OCI-LY7 (cell line): ENCODE measurements at regions not wholly inside any gene's neighbourhood (a gene's known extent, or its start where the extent isn't known, plus 50 kb on each side); places are given as distances from the start of the nearest gene placed in this dataset.

Source experiments
- EZH2phosphoT487 ChIP-seq: fragments of 200-600 bp; sonication (generic); IDR thresholded peaks from 2 replicates; pipeline ENCODE4 v1.6.1; 2018; ENCODE audit warnings: low read depth, borderline replicate concordance, mild to moderate bottlenecking, mixed run types, antibody characterized with exemption, low read length, moderate library complexity, mixed read lengths
- TF ChIP-seq, protein P1 (sequence below): fragments of 200-600 bp; sonication (generic); conservative IDR thresholded peaks from 2 replicates; pipeline ENCODE4 v1.5.1; 2014; ENCODE audit warnings: mild to moderate bottlenecking, antibody characterized with exemption, low read length, moderate library complexity, mixed read lengths

DNA sequence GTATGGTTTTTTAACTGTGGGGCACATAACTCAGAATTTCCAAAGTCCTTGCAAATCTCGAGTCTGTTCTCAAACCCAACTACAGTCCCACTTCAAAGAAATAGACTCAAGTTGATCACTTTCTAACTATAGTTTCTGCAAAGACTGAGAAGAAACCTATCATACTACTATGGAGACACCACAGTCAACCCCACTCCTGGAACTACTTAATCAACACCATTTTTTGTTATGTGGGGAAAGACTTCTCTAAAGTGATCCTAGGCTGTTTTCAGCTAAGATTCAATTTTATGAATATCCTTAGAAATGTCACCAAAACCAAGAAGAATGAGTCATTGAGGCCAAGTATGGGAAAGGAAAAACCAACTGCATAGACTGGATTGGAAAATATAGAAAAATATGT, 198.8 kb downstream of the WDR11 start:
- TF ChIP-seq, protein P1, sequence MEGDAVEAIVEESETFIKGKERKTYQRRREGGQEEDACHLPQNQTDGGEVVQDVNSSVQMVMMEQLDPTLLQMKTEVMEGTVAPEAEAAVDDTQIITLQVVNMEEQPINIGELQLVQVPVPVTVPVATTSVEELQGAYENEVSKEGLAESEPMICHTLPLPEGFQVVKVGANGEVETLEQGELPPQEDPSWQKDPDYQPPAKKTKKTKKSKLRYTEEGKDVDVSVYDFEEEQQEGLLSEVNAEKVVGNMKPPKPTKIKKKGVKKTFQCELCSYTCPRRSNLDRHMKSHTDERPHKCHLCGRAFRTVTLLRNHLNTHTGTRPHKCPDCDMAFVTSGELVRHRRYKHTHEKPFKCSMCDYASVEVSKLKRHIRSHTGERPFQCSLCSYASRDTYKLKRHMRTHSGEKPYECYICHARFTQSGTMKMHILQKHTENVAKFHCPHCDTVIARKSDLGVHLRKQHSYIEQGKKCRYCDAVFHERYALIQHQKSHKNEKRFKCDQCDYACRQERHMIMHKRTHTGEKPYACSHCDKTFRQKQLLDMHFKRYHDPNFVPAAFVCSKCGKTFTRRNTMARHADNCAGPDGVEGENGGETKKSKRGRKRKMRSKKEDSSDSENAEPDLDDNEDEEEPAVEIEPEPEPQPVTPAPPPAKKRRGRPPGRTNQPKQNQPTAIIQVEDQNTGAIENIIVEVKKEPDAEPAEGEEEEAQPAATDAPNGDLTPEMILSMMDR, result no peak
- TF ChIP-seq EZH2phosphoT487, result no peak
